Activated T-helper 2 cell treated with anti-CD3 and anti-CD28 coated beads, Interferon-gamma antibody, Interleukin-2, Interleukin-4, amounts not matched to agents 10 μg/mL and 5 μg/mL and 100 μg/mL, durations not matched to agents 14 hours and 24 hours and 36 hours (primary cell): ENCODE measurements at regions not wholly inside any gene's neighbourhood (a gene's known extent, or its start where the extent isn't known, plus 50 kb on each side); places are given as distances from the start of the nearest gene placed in this dataset.

Experiments
- DNase-seq: peaks from one replicate; pipeline ENCODE4 v3.0.0; 2021; ENCODE audit warnings: low spot score
- H3K27ac Mint-ChIP-seq: one replicate; pipeline ENCODE4 v1.8.0; 2021; ENCODE audit warnings: mixed read lengths
- H3K27me3 Mint-ChIP-seq: one replicate; pipeline ENCODE4 v1.8.0; 2021; ENCODE audit warnings: low read depth, mixed read lengths
- H3K36me3 Mint-ChIP-seq: one replicate; pipeline ENCODE4 v1.8.0; 2021; ENCODE audit warnings: low read depth, mixed read lengths
- H3K4me1 Mint-ChIP-seq: one replicate; pipeline ENCODE4 v1.8.0; 2021; ENCODE audit warnings: low read depth, mixed read lengths
- H3K4me3 Mint-ChIP-seq: one replicate; pipeline ENCODE4 v1.8.0; 2021; ENCODE audit warnings: low read depth, mild to moderate bottlenecking, moderate library complexity, mixed read lengths
- H3K9me3 Mint-ChIP-seq: one replicate; pipeline ENCODE4 v1.8.0; 2021; ENCODE audit warnings: mixed read lengths
- intact Hi-C: fragments of 100-400 bp; cut with micrococcal nuclease; formaldehyde crosslinking; loops from one replicate; pipeline ENCODE4 v1.15.1; 2023

DNA sequence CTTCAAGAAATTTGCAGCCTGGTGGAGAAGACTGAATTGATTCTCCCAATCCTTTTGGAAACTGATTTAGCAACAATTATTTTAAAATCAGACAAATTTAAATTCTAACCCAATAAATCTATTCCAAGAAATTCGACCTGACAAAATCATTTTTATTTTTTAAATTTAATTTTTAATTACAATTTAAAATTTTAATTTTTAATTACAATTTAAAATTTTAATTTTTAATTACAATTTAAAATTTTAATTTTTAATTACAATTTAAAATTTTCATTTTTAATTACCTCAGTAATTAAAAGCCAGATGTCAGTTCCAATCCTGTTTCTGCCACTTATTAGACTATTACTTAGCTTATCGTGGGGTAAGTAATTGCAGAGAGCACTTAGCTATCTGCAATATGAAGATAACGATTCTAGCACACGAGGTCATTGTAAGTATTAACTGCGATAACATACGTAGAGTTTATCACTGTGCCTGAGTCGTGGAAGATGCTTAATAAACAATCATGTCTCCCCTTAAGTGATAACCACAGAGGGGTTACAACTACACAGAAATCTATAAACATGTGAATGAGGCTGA, 346.4 kb upstream of the SLC24A2 start:
- Mint-ChIP-seq H3K4me3 (no peak overlapping the region), H3K27ac (no peak overlapping the region), H3K4me1 (no peaks in the 10 kb centered on the region), H3K9me3 (no peaks in the 10 kb centered on the region), H3K36me3 (no peaks in the 10 kb centered on the region), H3K27me3 (no peaks in the 10 kb centered on the region)
- intact Hi-C loops, result loop anchor here (10.0 kb wide), 1 partner anchor 60 kb away; no protein-coding TSS in a partner anchor
- no peak for DNase-seq

DNA sequence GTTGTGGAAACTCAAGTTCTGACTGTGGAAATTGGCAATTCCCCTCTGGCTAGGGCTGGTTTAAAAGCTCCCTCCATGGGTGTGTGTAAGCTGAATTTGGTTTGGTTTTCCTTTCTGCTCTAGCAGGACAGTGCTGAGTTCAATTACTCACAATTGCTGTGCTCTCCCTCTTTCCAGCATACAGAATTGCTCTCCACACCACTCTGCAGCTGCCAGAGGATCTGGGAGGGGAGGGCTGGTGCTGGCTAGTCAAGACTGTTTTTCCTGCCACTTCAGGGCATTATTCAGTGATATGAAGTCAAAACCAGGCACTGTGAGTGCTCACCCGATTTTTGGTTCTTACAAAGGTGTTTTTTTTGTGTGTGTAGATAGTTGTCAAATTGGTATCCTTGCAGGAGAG, 336.9 kb upstream of the SLC24A2 start:
- no peak overlapping the region for H3K4me3 Mint-ChIP-seq

DNA sequence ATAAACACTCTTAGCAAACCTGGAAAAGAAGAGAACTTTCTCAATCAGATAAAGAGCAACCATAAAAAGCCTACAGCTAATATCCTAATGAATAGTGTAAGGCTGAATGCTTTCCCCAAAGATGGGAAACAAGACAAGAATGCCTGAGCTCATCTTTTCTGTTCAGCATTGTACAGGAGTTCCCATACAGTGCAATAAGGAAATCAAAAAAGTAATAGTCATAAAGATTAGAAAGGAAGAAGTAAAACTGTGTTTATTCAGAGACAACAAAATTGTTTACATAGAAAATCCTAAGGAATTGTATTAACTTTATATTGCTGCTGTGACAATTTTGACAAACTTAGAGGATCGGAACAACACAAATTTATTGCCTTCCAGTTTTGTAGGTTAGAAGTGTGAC, 330.7 kb upstream of the SLC24A2 start:
- DNase-seq, result no peak
- peaks cover 4% of the 10 kb centered on the region for H3K27me3 Mint-ChIP-seq
- no peaks in the 10 kb centered on the region for H3K36me3 Mint-ChIP-seq
- peaks cover 12% of the 10 kb centered on the region for H3K9me3 Mint-ChIP-seq
- intact Hi-C loops, result no loop called here
- H3K27ac Mint-ChIP-seq, result no peak overlapping the region
- no peaks in the 10 kb centered on the region for H3K4me1 Mint-ChIP-seq
- no peak overlapping the region for H3K4me3 Mint-ChIP-seq

More for the DNA sequence above, 336.9 kb upstream of the SLC24A2 start:
- no peaks in the 10 kb centered on the region for H3K9me3 Mint-ChIP-seq
- DNase-seq, result no peak
- H3K27me3 Mint-ChIP-seq, result peaks cover 15% of the 10 kb centered on the region
- H3K36me3 Mint-ChIP-seq, result no peaks in the 10 kb centered on the region
- H3K27ac Mint-ChIP-seq, result no peak overlapping the region
- intact Hi-C loops, result no loop called here
- H3K4me1 Mint-ChIP-seq, result no peaks in the 10 kb centered on the region

DNA sequence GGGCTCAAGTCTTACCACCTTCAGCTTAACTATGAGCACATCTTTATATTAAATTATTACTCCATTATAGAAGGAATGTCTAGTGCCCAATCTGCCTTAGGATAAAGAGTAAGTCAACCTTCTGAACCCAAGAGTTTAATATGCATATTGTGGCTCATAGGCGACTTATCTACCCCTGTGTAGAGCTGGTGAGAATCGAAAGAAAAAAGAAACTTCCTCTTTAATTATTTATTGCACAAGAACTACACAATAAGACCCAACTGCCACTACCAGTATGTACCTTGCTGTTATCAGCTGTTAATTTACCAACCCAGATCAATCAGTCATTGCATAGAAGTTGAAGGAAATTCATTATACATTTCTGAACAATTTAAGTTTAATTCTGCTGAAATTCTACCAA, 329.1 kb upstream of the SLC24A2 start:
- H3K36me3 Mint-ChIP-seq, result no peaks in the 10 kb centered on the region
- peaks cover 3% of the 10 kb centered on the region for H3K27me3 Mint-ChIP-seq
- intact Hi-C loops, result no loop called here
- H3K9me3 Mint-ChIP-seq, result peaks cover 12% of the 10 kb centered on the region
- DNase-seq, result no peak
- no peak overlapping the region for H3K4me3 Mint-ChIP-seq
- H3K27ac Mint-ChIP-seq, result no peak overlapping the region
- H3K4me1 Mint-ChIP-seq, result no peaks in the 10 kb centered on the region

DNA sequence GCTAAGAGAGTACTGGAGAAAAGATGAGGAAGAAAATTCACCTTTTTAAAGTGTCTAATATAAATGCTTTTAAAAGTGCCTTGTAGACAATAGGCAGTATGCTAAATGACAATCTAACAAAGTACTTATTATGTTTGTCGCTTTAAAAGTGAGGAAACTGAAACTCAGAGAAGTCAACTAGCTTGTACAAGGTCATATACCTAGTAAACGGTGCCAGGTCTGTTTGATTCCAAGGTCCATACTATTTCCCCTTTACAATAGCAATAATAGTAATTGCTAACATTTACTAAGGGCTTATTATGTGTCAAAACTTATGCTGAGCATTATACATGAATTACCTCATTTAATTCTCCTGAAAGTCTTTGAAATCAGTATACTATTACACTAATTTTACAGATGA, 328.6 kb upstream of the SLC24A2 start:
- H3K27me3 Mint-ChIP-seq, result no peaks in the 10 kb centered on the region
- no peak for DNase-seq
- no peak overlapping the region for H3K27ac Mint-ChIP-seq
- H3K4me3 Mint-ChIP-seq, result no peak overlapping the region
- H3K36me3 Mint-ChIP-seq, result no peaks in the 10 kb centered on the region
- intact Hi-C loops, result no loop called here
- no peaks in the 10 kb centered on the region for H3K4me1 Mint-ChIP-seq
- H3K9me3 Mint-ChIP-seq, result peaks cover 12% of the 10 kb centered on the region

DNA sequence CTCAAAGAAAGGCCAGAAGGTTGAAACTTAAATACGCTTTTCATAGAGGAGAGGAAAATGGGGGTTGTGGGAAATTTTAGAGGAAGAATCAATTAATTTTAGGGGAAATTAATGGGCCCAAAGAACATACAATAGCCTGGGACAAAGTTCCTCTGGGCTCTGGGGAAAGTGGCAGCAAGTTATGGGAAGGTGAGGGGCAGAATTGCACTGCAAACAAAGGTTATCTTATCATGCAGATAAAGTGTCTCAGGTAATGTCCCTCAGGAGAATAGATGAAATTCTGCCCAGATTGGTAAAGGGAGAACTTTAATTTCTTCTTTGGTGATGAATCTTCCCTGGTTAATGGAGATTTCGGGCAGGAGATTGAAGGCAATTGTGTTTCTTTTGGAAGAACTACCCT, 326.1 kb upstream of the SLC24A2 start:
- H3K27me3 Mint-ChIP-seq, result no peaks in the 10 kb centered on the region
- peaks cover 12% of the 10 kb centered on the region for H3K9me3 Mint-ChIP-seq
- DNase-seq, result no peak
- no peak overlapping the region for H3K4me3 Mint-ChIP-seq
- intact Hi-C loops, result no loop called here
- no peak overlapping the region for H3K27ac Mint-ChIP-seq
- H3K4me1 Mint-ChIP-seq, result no peaks in the 10 kb centered on the region
- H3K36me3 Mint-ChIP-seq, result no peaks in the 10 kb centered on the region

DNA sequence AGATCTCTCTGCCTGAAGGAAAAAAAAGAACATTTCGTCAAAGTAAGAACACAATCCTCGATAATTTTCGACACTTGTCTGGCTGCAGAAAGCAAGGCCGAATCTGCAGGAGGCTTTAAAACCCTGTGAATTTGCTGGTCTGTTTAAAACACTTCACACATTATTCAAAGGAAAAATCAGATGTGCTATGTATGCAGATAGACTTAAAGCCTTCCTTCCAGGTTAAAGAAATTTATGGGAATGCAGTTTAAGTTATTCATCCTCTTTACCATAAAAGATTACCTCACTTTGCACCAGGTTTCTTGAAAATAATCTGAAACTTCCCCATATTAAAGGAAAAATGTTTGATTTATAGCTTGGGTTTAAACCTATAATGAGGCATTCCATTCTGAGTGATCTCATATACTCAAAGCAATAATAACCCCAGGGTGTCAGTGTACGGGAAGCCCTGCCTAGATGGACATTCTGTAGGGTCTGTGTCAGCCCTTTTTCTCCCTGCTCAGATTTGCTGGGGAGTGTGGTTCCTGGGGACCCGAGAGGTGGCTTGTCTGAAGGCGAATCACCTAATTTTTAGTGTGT, 323.5 kb upstream of the SLC24A2 start:
- Mint-ChIP-seq H3K4me3 (no peak overlapping the region), H3K36me3 (no peaks in the 10 kb centered on the region), H3K27me3 (no peaks in the 10 kb centered on the region), H3K4me1 (no peaks in the 10 kb centered on the region), H3K9me3 (peaks cover 12% of the 10 kb centered on the region), H3K27ac (no peak overlapping the region)
- intact Hi-C loops, result no loop called here
- no peak for DNase-seq

DNA sequence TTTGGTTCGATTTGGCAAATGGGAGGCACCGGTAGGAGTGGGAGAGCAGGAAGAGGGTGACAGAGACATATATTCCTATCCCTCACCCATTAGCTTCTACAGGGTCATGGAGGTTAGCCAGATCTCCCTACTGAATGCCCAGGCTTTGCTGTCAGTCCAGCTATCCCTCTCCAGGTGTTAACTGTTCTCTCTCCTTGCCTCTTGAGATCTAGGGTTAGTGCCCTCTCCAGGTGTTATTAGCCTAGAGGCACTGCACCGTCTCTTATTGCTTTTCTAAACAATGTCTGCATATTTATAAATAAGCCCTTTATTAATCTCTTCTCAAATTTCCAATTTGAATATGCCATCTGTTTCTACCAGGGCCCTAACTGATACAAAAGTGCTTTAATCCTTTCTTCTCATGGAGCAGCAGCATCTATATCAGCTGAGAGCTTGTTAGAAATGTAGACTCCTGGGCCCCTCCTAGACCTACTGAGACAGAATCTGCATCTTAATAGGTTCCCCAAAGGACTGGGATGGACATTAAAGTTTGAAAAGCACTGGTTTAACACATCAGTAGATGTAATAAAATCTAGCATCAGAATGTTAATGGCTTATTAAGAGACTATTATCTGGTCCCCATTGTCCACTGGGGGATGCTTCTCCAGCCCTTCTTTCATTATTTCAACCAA, 322.5 kb upstream of the SLC24A2 start:
- peaks cover 10% of the 10 kb centered on the region for H3K9me3 Mint-ChIP-seq
- intact Hi-C loops, result no loop called here

DNA sequence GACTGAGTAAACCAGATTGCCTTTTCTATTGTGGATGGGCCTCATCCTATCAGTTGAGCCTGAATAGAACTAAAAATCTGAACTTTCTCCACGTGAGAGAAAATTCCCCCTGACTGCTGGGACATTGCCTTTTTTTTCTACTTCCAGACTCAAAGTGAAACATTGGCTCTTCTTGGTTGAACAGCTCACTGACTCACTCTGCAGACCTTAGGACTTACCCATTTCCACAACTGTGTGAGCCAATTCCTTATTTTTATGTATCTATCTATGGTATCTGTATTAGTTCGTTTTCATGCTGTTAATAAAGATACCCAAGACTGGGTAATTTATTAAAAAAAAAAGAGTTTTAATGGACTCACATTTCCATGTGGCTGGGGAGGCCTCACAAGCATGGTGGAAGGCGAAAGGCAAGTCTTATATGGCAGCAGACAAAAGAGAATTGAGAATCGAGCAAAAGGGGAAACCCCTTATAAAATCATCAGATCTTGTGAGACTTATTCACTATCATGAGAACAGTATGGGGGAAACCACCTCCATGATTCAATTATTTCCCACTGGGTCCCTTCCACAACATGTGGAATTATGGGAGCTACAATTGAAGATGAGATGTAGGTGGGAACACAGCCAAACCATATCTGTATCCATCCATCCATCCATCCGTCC, 306.7 kb upstream of the SLC24A2 start:
- Mint-ChIP-seq H3K4me3 (no peak overlapping the region), H3K36me3 (no peaks in the 10 kb centered on the region), H3K4me1 (no peaks in the 10 kb centered on the region), H3K27me3 (no peaks in the 10 kb centered on the region), H3K27ac (no peak overlapping the region), H3K9me3 (no peaks in the 10 kb centered on the region)
- DNase-seq, result no peak
- intact Hi-C loops, result no loop called here

More for the DNA sequence above, 322.5 kb upstream of the SLC24A2 start:
- Mint-ChIP-seq H3K27ac (no peak overlapping the region), H3K4me1 (no peaks in the 10 kb centered on the region), H3K27me3 (no peaks in the 10 kb centered on the region), H3K4me3 (no peak overlapping the region), H3K36me3 (no peaks in the 10 kb centered on the region)
- DNase-seq, result no peak

DNA sequence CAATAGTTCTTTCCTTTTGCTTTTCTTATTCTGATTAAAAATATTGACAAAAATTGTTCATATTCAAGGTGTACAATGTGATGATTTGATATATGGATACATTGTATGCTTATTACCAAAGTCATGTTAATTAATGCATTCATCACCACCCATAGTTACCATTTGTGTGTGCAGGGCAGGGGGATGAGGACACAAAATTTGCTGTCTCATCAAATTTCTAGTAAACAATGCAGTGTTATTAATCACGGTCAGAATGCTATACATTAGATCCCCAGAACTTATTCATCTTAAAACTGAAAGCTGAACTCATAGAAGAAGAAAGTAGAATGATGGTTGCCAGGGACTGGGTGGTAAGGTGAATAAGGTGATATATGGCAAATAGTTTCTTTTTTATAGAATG, 303.7 kb upstream of the SLC24A2 start:
- Mint-ChIP-seq H3K27ac (no peak overlapping the region), H3K9me3 (no peaks in the 10 kb centered on the region), H3K4me1 (no peaks in the 10 kb centered on the region), H3K36me3 (no peaks in the 10 kb centered on the region), H3K4me3 (no peak overlapping the region), H3K27me3 (no peaks in the 10 kb centered on the region)
- intact Hi-C loops, result no loop called here
- DNase-seq, result no peak

DNA sequence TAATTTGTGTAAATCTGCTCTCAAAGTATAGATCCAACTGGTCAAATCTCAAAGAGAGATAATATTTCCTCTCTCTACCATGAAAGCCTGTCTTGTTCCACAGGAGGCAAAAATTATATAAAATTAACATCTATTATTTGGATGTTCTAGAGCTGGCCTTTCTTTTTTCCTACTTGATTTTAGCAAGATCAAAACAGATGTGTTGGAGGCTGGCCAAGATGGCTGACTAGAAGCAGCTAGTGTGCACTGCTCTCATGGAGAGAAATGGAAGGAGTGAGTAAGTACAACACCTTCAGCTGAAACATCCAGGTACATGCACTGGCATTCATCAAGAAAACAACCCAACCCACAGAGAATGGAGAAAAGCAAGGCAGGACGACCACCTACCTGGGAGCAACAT, 298.6 kb upstream of the SLC24A2 start:
- peaks cover 9% of the 10 kb centered on the region for H3K27me3 Mint-ChIP-seq

DNA sequence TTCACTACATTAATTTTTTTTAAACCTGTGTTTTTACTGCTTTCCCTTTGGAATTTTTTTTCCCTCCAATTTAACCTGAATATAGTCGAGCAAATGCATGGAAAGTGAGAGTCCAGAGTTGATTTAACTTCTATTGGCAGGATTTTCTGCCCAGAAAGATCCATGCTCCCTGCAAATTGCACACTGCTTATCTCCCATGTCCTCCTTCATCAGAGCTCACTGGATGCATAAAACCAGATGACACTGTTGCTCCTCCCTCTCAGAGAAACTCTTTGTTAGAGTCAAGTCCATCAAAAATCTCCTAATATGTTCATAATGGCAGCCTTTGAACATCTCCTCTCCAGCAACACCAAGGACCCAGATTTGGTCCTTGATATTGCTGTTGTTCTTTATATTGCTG, 297.0 kb upstream of the SLC24A2 start:
- Mint-ChIP-seq H3K27me3 (peaks cover 9% of the 10 kb centered on the region), H3K36me3 (no peaks in the 10 kb centered on the region), H3K4me1 (no peaks in the 10 kb centered on the region), H3K4me3 (no peak overlapping the region), H3K9me3 (no peaks in the 10 kb centered on the region), H3K27ac (no peak overlapping the region)
- DNase-seq, result no peak
- intact Hi-C loops, result no loop called here

More for the DNA sequence above, 298.6 kb upstream of the SLC24A2 start:
- Mint-ChIP-seq H3K4me3 (no peak overlapping the region), H3K9me3 (no peaks in the 10 kb centered on the region), H3K36me3 (no peaks in the 10 kb centered on the region), H3K27ac (no peak overlapping the region), H3K4me1 (no peaks in the 10 kb centered on the region)
- DNase-seq, result no peak
- intact Hi-C loops, result no loop called here

DNA sequence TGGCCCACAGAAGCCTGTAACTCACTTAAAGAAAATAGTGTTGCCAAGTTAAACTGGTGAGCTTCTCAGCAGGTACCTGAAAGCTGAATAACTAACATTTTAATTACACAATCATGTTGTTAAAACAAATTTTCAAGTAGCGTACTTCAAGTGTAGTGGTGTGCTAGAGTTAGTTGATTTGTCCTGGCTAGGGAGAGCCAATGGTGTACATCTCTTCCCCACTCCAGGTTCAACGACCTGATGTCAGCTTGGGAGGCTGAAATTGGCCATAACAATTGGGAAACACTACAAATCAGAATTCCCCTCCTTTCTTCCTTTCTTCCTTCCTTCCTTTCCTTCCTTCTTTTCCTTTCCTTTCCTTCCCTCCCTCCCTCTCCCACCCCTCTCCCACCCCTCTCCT, 295.3 kb upstream of the SLC24A2 start:
- intact Hi-C loops, result no loop called here
- Mint-ChIP-seq H3K9me3 (no peaks in the 10 kb centered on the region), H3K4me3 (no peak overlapping the region), H3K27ac (no peak overlapping the region), H3K4me1 (no peaks in the 10 kb centered on the region), H3K36me3 (no peaks in the 10 kb centered on the region), H3K27me3 (peaks cover 9% of the 10 kb centered on the region)
- no peak for DNase-seq
